Astrocyte of the spinal cord (primary cell): ENCODE measurements at regions not wholly inside any gene's neighbourhood (a gene's known extent, or its start where the extent isn't known, plus 50 kb on each side); places are given as distances from the start of the nearest gene placed in this dataset.

ENCODE experiments used
- DNase-seq: peaks from one replicate; pipeline ENCODE4 v3.0.0; 2011; ENCODE audit warnings: low read depth, low spot score
- H3K4me3 ChIP-seq: 2 replicates; pipeline ENCODE4 v1.5.1; 2011; ENCODE audit warnings: low read depth, mild to moderate bottlenecking, low read length, moderate library complexity
- in situ Hi-C: cut with HindIII; loops from 2 replicates; pipeline ENCODE4 v1.10.0; 2017; ENCODE audit warnings: low sequenced_read_pairs
- TF ChIP-seq, protein P1 (sequence below): IDR thresholded peaks from 2 replicates; pipeline ENCODE4 v1.5.1; 2012; ENCODE audit warnings: low read depth, mild to moderate bottlenecking, low read length, inconsistent platforms

DNA sequence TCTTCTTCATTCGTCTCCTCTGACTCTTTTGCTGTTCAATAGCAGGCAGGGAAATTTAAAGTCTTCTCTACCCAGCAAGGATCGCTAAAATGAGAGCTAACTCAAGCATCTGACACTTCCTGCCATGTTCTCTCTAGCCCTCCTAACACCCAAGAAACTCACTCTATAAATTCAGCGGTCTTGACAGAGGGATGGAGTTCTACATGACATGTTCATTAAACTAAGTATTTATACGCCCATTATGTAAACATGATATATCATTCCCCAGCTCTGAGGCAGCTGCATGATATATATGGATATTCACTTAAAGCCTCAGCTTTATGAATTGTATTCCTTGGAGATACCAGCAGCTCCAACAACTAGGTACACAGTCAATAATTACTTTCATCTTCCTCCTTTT, 231.0 kb downstream of the METTL4 start:
- in situ Hi-C loops, result no loop called here
- TF ChIP-seq, protein P1, sequence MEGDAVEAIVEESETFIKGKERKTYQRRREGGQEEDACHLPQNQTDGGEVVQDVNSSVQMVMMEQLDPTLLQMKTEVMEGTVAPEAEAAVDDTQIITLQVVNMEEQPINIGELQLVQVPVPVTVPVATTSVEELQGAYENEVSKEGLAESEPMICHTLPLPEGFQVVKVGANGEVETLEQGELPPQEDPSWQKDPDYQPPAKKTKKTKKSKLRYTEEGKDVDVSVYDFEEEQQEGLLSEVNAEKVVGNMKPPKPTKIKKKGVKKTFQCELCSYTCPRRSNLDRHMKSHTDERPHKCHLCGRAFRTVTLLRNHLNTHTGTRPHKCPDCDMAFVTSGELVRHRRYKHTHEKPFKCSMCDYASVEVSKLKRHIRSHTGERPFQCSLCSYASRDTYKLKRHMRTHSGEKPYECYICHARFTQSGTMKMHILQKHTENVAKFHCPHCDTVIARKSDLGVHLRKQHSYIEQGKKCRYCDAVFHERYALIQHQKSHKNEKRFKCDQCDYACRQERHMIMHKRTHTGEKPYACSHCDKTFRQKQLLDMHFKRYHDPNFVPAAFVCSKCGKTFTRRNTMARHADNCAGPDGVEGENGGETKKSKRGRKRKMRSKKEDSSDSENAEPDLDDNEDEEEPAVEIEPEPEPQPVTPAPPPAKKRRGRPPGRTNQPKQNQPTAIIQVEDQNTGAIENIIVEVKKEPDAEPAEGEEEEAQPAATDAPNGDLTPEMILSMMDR, result no peak
- no peak overlapping the region for H3K4me3 ChIP-seq
- DNase-seq, result no peak

DNA sequence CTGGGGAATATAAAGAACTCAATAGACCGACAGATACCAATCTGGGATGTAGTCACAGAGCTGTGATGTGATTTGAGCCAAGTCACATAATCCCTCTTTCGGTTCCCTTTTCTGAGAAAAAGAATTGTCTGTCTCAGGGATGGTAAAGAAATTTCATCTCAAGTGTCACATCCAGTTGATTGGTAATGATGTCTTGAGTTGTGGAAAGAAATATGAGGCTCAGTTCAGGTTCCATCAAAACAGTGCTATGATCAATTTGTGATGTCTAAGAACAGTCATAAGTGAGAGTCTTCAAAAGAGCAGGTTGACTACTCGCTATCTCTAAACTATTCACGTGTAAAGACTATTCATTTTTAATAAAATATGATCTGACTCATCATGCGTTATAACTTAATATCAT, 223.3 kb downstream of the METTL4 start:
- TF ChIP-seq, protein P1, result no peak
- in situ Hi-C loops, result no loop called here
- H3K4me3 ChIP-seq, result no peak overlapping the region
- no peak for DNase-seq

DNA sequence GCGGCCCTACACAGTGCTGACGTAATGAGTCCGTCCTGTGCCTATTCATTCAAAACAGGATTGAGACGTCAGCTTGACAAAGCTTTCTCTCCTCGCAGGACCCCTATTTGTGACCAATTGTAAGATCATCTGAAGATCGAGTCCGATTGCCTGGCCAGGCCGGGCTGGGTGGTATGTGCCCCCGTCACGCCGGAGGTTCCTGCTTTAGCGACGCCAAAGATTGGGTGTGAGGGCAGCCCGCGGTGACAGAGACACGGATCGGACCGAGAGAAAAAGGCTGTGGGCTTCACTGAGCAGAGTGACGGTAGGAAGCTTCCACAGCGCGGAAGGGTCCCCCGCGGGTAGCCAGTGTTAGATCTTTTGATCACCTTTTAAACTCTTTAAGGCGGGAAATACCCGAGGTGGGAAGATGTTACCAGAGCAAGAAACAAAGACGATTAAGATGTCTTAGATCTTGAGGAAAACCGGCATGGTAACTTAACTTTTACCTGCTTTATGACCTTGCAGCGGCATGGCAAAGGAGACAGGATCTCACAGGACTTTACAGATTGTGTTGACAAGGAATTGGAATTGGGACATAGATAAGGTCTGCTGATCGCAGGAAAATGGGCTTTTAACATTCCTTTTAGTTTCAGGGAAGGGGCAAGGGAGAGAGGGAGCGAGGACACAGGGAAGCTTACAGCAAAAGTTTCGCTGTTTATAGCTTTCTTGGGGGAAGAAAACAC, 220.0 kb downstream of the METTL4 start:
- DNase-seq, result no peak
- TF ChIP-seq, protein P1, result no peak
- in situ Hi-C loops, result no loop called here
- H3K4me3 ChIP-seq, result no peak overlapping the region

DNA sequence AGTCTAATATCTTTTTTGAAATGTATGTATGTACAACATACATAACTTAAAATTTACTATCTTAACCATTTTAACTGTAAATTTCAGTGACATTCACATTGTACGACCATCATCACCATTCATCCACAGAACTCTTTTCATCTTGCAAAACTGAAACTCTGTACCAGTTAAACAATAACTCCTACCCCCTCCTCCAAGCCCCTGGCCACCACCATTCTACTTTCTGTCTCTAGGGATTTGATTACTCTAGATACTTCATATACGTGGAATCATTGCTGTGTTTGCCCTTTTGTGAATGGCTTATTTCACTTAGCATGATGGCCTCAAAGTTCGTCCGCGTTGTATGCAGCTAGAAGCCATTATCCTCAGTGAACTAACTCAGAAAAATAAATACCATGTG, 217.0 kb downstream of the METTL4 start:
- no peak overlapping the region for H3K4me3 ChIP-seq
- TF ChIP-seq, protein P1, result no peak
- in situ Hi-C loops, result no loop called here
- DNase-seq, result no peak

DNA sequence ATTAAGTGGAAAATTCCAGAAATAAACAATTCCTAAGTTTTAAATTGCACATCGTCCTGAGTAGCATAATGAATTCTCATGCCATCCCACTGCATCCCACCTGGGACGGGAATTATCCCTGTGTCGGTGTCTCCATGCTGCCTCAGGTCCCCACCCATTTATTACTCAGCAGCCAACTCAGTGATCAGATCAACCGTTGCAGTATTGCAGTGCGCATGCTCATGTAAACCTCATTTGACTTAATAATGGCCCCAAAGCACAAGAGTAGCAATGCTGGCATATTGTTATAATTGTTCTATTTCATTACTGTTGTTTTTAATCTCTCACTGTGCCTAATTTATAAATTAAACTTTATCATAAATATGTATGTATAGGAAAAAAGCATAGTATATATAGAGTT, 214.4 kb downstream of the METTL4 start:
- no peak overlapping the region for H3K4me3 ChIP-seq
- TF ChIP-seq, protein P1, result no peak
- in situ Hi-C loops, result no loop called here
- DNase-seq, result no peak

DNA sequence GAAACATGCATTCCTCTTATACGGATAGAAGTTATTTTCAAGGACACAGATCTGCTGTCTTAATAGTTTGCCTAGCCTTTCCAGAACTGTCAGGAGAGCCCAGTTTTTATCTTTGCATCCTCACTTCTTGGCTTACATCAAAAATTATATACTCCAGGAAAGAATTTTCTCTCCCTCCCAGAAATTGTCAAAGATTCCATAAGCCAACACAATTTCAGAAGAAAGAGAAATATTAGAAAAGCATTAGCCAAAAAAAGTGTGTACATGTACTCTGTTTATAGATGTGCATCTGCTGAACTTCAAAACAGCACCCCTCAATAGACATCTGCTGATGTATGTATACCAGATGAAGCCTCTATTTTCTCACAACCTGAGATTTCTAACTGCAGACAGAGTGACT, 210.4 kb downstream of the METTL4 start:
- no peak overlapping the region for H3K4me3 ChIP-seq
- DNase-seq, result no peak
- in situ Hi-C loops, result no loop called here
- TF ChIP-seq, protein P1, result no peak
